Renal pelvis (tissue), 1 donor: ENCODE measurements at regions not wholly inside any gene's neighbourhood (a gene's known extent, or its start where the extent isn't known, plus 50 kb on each side); places are given as distances from the start of the nearest gene placed in this dataset.
A peak's percentile ranks its signal among the peaks of the same experiment; 100 is the strongest.

Source experiments
- DNase-seq: peaks from one replicate; pipeline ENCODE4 v3.0.0-alpha.2; 2013

GRCh38 chr6:148154668-148155067 lies 188.0 kb upstream of the SASH1 start:
- no peak for DNase-seq

- DNase-seq: no peak
Observed at GRCh38 chr6:148155293-148155692, 187.3 kb upstream of the SASH1 start.

- peak; percentile 30 for DNase-seq
Observed at GRCh38 chr6:148157841-148158240, 184.8 kb upstream of the SASH1 start.

GRCh38 chr6:148164645-148165044 lies 178.0 kb upstream of the SASH1 start:
- DNase-seq: no peak

- DNase-seq: peak; percentile 70
Observed at GRCh38 chr6:148166339-148166968, 176.2 kb upstream of the SASH1 start.

GRCh38 chr6:148169706-148170105 lies 172.9 kb upstream of the SASH1 start:
- DNase-seq: no peak

GRCh38 chr6:148170286-148170685 lies 172.4 kb upstream of the SASH1 start:
- no peak for DNase-seq

- no peak for DNase-seq
Observed at GRCh38 chr6:148173548-148173947, 169.1 kb upstream of the SASH1 start.

- DNase-seq: no peak
Observed at GRCh38 chr6:148175550-148176188, 167.0 kb upstream of the SASH1 start.

- DNase-seq: peak; percentile 22
Observed at GRCh38 chr6:148177589-148178233, 164.9 kb upstream of the SASH1 start.

GRCh38 chr6:148179786-148180185 lies 162.9 kb upstream of the SASH1 start:
- DNase-seq: no peak

GRCh38 chr6:148182378-148182777 lies 160.3 kb upstream of the SASH1 start:
- no peak for DNase-seq

GRCh38 chr6:148183776-148184175 lies 158.9 kb upstream of the SASH1 start:
- no peak for DNase-seq

GRCh38 chr6:148186916-148187315 lies 155.7 kb upstream of the SASH1 start:
- DNase-seq: no peak

- no peak for DNase-seq
Observed at GRCh38 chr6:148192310-148192709, 150.3 kb upstream of the SASH1 start.

GRCh38 chr6:148193063-148193680 lies 149.5 kb upstream of the SASH1 start:
- DNase-seq: peak; percentile 35

GRCh38 chr6:148195511-148195910 lies 147.1 kb upstream of the SASH1 start:
- no peak for DNase-seq

- no peak for DNase-seq
Observed at GRCh38 chr6:148199584-148199983, 143.1 kb upstream of the SASH1 start.

GRCh38 chr6:148200293-148200692 lies 142.3 kb upstream of the SASH1 start:
- DNase-seq: no peak

- DNase-seq: no peak
Observed at GRCh38 chr6:148200781-148201180, 141.9 kb upstream of the SASH1 start.

- no peak for DNase-seq
Observed at GRCh38 chr6:148203281-148203925, 139.2 kb upstream of the SASH1 start.

- DNase-seq: no peak
Observed at GRCh38 chr6:148203970-148204369, 138.7 kb upstream of the SASH1 start.
